ENCODE measurements at regions not wholly inside any gene's neighbourhood (a gene's known extent, or its start where the extent isn't known, plus 50 kb on each side); places are given as distances from the start of the nearest gene placed in this dataset.

DNA sequence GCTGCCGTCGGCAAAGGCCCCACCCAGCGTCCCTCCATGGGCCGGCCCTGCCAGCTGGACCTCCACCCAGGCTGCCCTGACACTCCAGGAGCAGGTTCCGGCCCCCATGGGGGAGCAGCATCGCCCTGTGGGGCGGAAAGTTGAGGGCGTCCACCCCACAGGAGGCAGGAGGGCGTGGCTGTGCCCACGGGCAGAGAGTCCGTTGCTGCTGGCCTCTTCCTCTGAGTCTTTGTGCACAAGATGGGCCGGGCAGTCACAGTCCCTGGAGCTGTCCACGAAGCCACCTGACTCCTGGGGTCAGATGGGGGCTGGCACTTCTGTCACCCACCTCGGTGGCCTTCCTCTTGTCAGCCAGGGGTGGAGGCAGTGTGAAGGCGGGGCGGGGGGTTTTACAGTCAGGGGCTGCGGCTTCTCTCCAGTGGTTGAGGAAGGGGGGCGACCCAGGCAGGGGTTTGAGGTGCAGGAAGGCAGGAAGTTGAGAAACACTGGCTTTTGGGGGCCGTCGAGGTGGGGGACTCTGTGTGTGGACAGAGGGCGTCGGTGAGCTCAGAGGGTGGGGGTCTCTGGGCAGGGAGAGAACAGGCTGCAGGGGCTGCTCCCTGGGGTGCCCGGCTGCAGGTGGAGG is 67.2 kb upstream of the TTC34 start:
- TF ChIP-seq, protein P1, sequence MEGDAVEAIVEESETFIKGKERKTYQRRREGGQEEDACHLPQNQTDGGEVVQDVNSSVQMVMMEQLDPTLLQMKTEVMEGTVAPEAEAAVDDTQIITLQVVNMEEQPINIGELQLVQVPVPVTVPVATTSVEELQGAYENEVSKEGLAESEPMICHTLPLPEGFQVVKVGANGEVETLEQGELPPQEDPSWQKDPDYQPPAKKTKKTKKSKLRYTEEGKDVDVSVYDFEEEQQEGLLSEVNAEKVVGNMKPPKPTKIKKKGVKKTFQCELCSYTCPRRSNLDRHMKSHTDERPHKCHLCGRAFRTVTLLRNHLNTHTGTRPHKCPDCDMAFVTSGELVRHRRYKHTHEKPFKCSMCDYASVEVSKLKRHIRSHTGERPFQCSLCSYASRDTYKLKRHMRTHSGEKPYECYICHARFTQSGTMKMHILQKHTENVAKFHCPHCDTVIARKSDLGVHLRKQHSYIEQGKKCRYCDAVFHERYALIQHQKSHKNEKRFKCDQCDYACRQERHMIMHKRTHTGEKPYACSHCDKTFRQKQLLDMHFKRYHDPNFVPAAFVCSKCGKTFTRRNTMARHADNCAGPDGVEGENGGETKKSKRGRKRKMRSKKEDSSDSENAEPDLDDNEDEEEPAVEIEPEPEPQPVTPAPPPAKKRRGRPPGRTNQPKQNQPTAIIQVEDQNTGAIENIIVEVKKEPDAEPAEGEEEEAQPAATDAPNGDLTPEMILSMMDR (IDR thresholded peaks at IDR 0.05; ENCODE audit: insufficient read depth, low read length, poor library complexity, severe bottlenecking): no peak
- no peak for TF ChIP-seq EZH2phosphoT487 (conservative IDR thresholded peaks at IDR 0.05; ENCODE audit: low read length)
- Histone ChIP-seq H3K4me3 (ENCODE audit: insufficient read depth, low read length, poor library complexity, severe bottlenecking) (no peak overlapping the region), H3K9ac (ENCODE audit: low read length) (no peak overlapping the region), H3F3A (ENCODE audit: insufficient read depth) (no peaks in the 10 kb centered on the region), H3K27ac (ENCODE audit: low read depth, low read length) (no peak overlapping the region), H3K79me2 (ENCODE audit: insufficient read depth, low read length) (no peaks in the 10 kb centered on the region), H2AFZ (ENCODE audit: low read depth, low read length, severe bottlenecking) (no peak overlapping the region), H3K27me3 (ENCODE audit: low read length) (no peaks in the 10 kb centered on the region), H3K9me3 (ENCODE audit: insufficient read depth, low read length) (no peaks in the 10 kb centered on the region), H3K36me3 (ENCODE audit: low read length) (no peaks in the 10 kb centered on the region), H4K20me1 (ENCODE audit: low read depth, low read length) (no peaks in the 10 kb centered on the region), H3K4me2 (ENCODE audit: low read depth, low read length, poor library complexity, severe bottlenecking) (no peak overlapping the region), H3K9me2 (replicated peaks; ENCODE audit: insufficient read depth, low read length) (no peaks in the 10 kb centered on the region)

GRCh38 chr1:2871246-2871815 is 69.8 kb upstream of the TTC34 start:
- Histone ChIP-seq H2AFZ (ENCODE audit: low read depth, low read length, severe bottlenecking) (no peak overlapping the region), H3K79me2 (ENCODE audit: insufficient read depth, low read length) (no peaks in the 10 kb centered on the region), H3F3A (ENCODE audit: insufficient read depth) (no peaks in the 10 kb centered on the region), H3K4me3 (ENCODE audit: insufficient read depth, low read length, poor library complexity, severe bottlenecking) (no peak overlapping the region), H3K4me2 (ENCODE audit: low read depth, low read length, poor library complexity, severe bottlenecking) (no peak overlapping the region), H3K9me3 (ENCODE audit: insufficient read depth, low read length) (no peaks in the 10 kb centered on the region), H3K27me3 (ENCODE audit: low read length) (no peaks in the 10 kb centered on the region), H3K36me3 (ENCODE audit: low read length) (no peaks in the 10 kb centered on the region), H4K20me1 (ENCODE audit: low read depth, low read length) (no peaks in the 10 kb centered on the region), H3K9me2 (replicated peaks; ENCODE audit: insufficient read depth, low read length) (no peaks in the 10 kb centered on the region), H3K9ac (ENCODE audit: low read length) (no peak overlapping the region), H3K27ac (ENCODE audit: low read depth, low read length) (no peak overlapping the region)
- TF ChIP-seq, protein P1 (IDR thresholded peaks at IDR 0.05; ENCODE audit: insufficient read depth, low read length, poor library complexity, severe bottlenecking): no peak
- TF ChIP-seq EZH2phosphoT487 (conservative IDR thresholded peaks at IDR 0.05; ENCODE audit: low read length): no peak

DNA sequence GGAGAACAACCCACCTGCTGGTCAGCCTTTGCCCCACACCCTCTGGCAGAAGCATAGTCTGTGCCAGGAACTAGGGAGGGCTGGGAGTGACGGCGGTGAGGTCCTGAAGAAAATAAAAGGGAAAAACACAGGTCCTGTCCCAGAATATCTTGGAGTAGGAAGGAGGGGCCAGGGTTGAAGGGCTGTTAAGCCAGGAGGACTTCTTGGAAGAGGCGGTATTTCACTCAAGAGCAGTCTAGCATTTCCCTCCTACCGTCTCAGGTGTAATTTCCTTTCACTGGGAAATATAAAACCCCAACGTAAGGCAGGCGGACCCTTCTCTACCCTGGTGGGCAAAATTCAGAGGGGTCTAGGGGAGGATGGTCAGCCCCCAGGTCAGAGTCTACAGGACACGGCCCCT is 72.7 kb upstream of the TTC34 start:
- H4K20me1 ChIP-seq (ENCODE audit: low read depth, low read length): no peaks in the 10 kb centered on the region
- no peaks in the 10 kb centered on the region for H3K9me3 ChIP-seq (ENCODE audit: insufficient read depth, low read length)
- H3K9me2 ChIP-seq (replicated peaks; ENCODE audit: insufficient read depth, low read length): no peaks in the 10 kb centered on the region
- TF ChIP-seq EZH2phosphoT487 (conservative IDR thresholded peaks at IDR 0.05; ENCODE audit: low read length): no peak
- TF ChIP-seq, protein P1 (IDR thresholded peaks at IDR 0.05; ENCODE audit: insufficient read depth, low read length, poor library complexity, severe bottlenecking): no peak
- no peak overlapping the region for H2AFZ ChIP-seq (ENCODE audit: low read depth, low read length, severe bottlenecking)
- H3K4me3 ChIP-seq (ENCODE audit: insufficient read depth, low read length, poor library complexity, severe bottlenecking): no peak overlapping the region
- no peaks in the 10 kb centered on the region for H3F3A ChIP-seq (ENCODE audit: insufficient read depth)
- H3K27me3 ChIP-seq (ENCODE audit: low read length): no peaks in the 10 kb centered on the region
- H3K27ac ChIP-seq (ENCODE audit: low read depth, low read length): no peak overlapping the region
- H3K9ac ChIP-seq (ENCODE audit: low read length): no peak overlapping the region
- H3K4me2 ChIP-seq (ENCODE audit: low read depth, low read length, poor library complexity, severe bottlenecking): no peak overlapping the region
- no peaks in the 10 kb centered on the region for H3K36me3 ChIP-seq (ENCODE audit: low read length)
- no peaks in the 10 kb centered on the region for H3K79me2 ChIP-seq (ENCODE audit: insufficient read depth, low read length)

All from SU-DHL-6 (cell line).